ENCODE measurements at regions not wholly inside any gene's neighbourhood (a gene's known extent, or its start where the extent isn't known, plus 50 kb on each side); places are given as distances from the start of the nearest gene placed in this dataset.

DNA sequence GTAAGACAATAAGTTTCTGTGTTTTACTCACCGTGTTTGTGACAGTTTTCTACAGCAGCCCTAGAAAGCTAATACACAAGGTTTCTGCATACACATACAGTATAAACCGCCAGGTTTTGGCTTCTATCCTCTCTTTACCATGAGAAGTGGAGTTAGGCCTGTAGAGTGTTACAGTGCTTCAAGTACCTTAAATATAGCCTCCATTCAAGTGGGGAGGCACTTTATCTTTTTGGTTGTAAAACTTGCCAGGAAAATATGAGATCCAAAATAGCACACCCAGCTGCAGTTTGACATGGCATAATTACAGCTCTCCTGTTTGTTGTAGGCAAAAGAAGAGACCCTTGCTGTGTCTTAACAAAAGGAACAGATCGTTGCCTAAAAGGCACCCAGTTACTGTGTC, 90.3 kb upstream of the PTPN3 start:
- Mint-ChIP-seq H3K4me1 (no peaks in the 10 kb centered on the region), H3K4me3 (no peak overlapping the region), H3K36me3 (no peaks in the 10 kb centered on the region), H3K27ac (no peak overlapping the region), H3K9me3 (peaks cover 15% of the 10 kb centered on the region), H3K27me3 (ENCODE audit: insufficient read depth, low read depth) (peaks cover 4% of the 10 kb centered on the region)
- H2AFZ ChIP-seq (replicated peaks) = no peak overlapping the region
- DNase-seq (ENCODE audit: low spot score) = no peak
- H4K20me1 ChIP-seq (ENCODE audit: low read depth) = no peaks in the 10 kb centered on the region
- H3K27me3 ChIP-seq = no peaks in the 10 kb centered on the region
- no peaks in the 10 kb centered on the region for H3K79me2 ChIP-seq (ENCODE audit: low read depth)
- no peak overlapping the region for H3K4me3 ChIP-seq
- no peak for TF ChIP-seq EZH2 (IDR thresholded peaks at IDR 0.05)
- TF ChIP-seq, protein P1, sequence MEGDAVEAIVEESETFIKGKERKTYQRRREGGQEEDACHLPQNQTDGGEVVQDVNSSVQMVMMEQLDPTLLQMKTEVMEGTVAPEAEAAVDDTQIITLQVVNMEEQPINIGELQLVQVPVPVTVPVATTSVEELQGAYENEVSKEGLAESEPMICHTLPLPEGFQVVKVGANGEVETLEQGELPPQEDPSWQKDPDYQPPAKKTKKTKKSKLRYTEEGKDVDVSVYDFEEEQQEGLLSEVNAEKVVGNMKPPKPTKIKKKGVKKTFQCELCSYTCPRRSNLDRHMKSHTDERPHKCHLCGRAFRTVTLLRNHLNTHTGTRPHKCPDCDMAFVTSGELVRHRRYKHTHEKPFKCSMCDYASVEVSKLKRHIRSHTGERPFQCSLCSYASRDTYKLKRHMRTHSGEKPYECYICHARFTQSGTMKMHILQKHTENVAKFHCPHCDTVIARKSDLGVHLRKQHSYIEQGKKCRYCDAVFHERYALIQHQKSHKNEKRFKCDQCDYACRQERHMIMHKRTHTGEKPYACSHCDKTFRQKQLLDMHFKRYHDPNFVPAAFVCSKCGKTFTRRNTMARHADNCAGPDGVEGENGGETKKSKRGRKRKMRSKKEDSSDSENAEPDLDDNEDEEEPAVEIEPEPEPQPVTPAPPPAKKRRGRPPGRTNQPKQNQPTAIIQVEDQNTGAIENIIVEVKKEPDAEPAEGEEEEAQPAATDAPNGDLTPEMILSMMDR (IDR thresholded peaks at IDR 0.05) = no peak
- no peak for TF ChIP-seq EZH2phosphoT487 (IDR thresholded peaks at IDR 0.05)
- no peak overlapping the region for H3K9ac ChIP-seq
- H3K36me3 ChIP-seq = no peaks in the 10 kb centered on the region
- no peak overlapping the region for H3K4me2 ChIP-seq
- H3K27ac ChIP-seq = no peak overlapping the region
- H3K4me1 ChIP-seq = no peaks in the 10 kb centered on the region
- H3F3A ChIP-seq (ENCODE audit: low read depth) = no peaks in the 10 kb centered on the region
- no peaks in the 10 kb centered on the region for H3K9me3 ChIP-seq (ENCODE audit: low read depth)

DNA sequence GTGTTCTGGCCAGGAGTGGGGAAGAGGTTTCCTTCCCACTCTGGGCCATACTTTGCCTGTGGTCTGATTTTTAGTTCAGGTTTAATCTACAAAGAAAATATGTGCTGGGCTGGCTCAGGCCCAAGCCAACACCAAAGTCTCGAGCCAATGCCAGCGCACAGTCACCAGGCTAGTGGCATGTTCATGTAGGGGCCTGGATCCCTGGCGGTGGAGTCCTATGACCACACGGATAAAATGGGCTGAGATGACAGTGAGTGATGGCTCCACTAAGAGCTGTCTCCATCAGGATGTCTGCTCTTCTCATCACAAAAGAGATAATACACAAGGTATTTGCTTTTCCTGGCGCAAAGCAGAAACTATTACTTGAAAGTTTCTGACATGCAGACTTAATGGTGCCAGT, 92.9 kb upstream of the PTPN3 start:
- no peaks in the 10 kb centered on the region for H4K20me1 ChIP-seq (ENCODE audit: low read depth)
- no peaks in the 10 kb centered on the region for H3K9me3 ChIP-seq (ENCODE audit: low read depth)
- no peak for TF ChIP-seq EZH2phosphoT487 (IDR thresholded peaks at IDR 0.05)
- no peak for DNase-seq (ENCODE audit: low spot score)
- H3K79me2 ChIP-seq (ENCODE audit: low read depth) = no peaks in the 10 kb centered on the region
- no peaks in the 10 kb centered on the region for H3F3A ChIP-seq (ENCODE audit: low read depth)
- H3K27me3 Mint-ChIP-seq (ENCODE audit: insufficient read depth, low read depth) = peaks cover 3% of the 10 kb centered on the region
- H3K4me1 Mint-ChIP-seq = no peaks in the 10 kb centered on the region
- no peaks in the 10 kb centered on the region for H3K4me1 ChIP-seq
- no peak overlapping the region for H3K9ac ChIP-seq
- H3K4me3 Mint-ChIP-seq = no peak overlapping the region
- no peak overlapping the region for H3K4me2 ChIP-seq
- H3K4me3 ChIP-seq = no peak overlapping the region
- H3K27ac ChIP-seq = no peak overlapping the region
- H3K27ac Mint-ChIP-seq = peak overlapping the region; percentile 29
- H3K36me3 ChIP-seq = no peaks in the 10 kb centered on the region
- H3K9me3 Mint-ChIP-seq = peaks cover 15% of the 10 kb centered on the region
- no peak overlapping the region for H2AFZ ChIP-seq (replicated peaks)
- no peaks in the 10 kb centered on the region for H3K27me3 ChIP-seq
- no peaks in the 10 kb centered on the region for H3K36me3 Mint-ChIP-seq

DNA sequence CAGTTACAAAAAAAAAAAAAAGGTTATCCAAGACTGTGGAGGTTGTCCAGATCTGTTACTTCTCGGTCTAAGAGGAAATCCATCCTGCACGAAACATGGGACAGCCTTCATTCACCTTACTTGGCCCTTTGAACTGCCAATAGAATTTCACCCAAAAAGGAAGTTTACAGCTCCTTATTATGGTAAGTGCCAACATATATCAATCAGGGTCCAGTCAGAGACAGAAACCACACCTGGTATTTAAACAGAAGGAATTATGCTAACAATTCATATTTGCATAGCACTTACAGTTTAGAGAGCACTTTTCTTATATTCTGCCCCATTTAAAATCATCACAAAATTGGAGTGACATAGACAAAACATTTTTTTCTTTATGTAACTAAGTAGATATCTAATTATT, 93.6 kb upstream of the PTPN3 start:
- H3K27ac ChIP-seq = no peak overlapping the region
- H3K27me3 ChIP-seq = no peaks in the 10 kb centered on the region
- TF ChIP-seq EZH2 (IDR thresholded peaks at IDR 0.05) (no peak), EZH2phosphoT487 (IDR thresholded peaks at IDR 0.05) (no peak)
- TF ChIP-seq, protein P1 (IDR thresholded peaks at IDR 0.05) = no peak
- no peaks in the 10 kb centered on the region for H4K20me1 ChIP-seq (ENCODE audit: low read depth)
- H3K9ac ChIP-seq = no peak overlapping the region
- Mint-ChIP-seq H3K9me3 (peaks cover 15% of the 10 kb centered on the region), H3K27ac (no peak overlapping the region), H3K4me1 (no peaks in the 10 kb centered on the region), H3K36me3 (no peaks in the 10 kb centered on the region), H3K4me3 (no peak overlapping the region), H3K27me3 (ENCODE audit: insufficient read depth, low read depth) (peaks cover 3% of the 10 kb centered on the region)
- no peak overlapping the region for H3K4me3 ChIP-seq
- H3K4me2 ChIP-seq = no peak overlapping the region
- no peaks in the 10 kb centered on the region for H3F3A ChIP-seq (ENCODE audit: low read depth)
- no peaks in the 10 kb centered on the region for H3K36me3 ChIP-seq
- H3K79me2 ChIP-seq (ENCODE audit: low read depth) = no peaks in the 10 kb centered on the region
- H3K4me1 ChIP-seq = no peaks in the 10 kb centered on the region
- no peaks in the 10 kb centered on the region for H3K9me3 ChIP-seq (ENCODE audit: low read depth)
- DNase-seq (ENCODE audit: low spot score) = no peak
- H2AFZ ChIP-seq (replicated peaks) = no peak overlapping the region

DNA sequence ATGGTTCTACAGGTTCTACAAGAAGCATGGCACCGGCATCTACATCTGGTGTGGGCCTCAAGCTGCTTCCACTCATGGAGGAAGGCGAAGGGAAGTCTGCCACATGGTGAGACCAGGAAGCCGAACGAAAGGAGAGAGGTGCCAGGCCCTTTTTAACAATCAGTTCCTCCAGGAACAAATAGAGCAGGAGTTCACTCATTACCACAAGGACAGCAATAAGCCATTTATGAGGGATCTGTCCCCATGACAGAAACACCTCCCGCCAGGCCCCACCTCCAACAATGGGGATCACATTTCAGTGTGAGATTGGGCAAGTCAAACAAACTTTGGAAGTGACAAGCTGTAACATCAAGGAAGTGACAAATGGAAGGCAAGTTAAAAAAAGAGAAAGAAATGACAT, 95.5 kb upstream of the PTPN3 start:
- Mint-ChIP-seq H3K36me3 (no peaks in the 10 kb centered on the region), H3K9me3 (peaks cover 15% of the 10 kb centered on the region), H3K27me3 (ENCODE audit: insufficient read depth, low read depth) (peaks cover 3% of the 10 kb centered on the region), H3K27ac (no peak overlapping the region), H3K4me1 (no peaks in the 10 kb centered on the region), H3K4me3 (no peak overlapping the region)
- Histone ChIP-seq H3K9me3 (ENCODE audit: low read depth) (no peaks in the 10 kb centered on the region), H4K20me1 (ENCODE audit: low read depth) (no peaks in the 10 kb centered on the region), H3K4me2 (no peak overlapping the region), H3K4me3 (no peak overlapping the region), H2AFZ (replicated peaks) (no peak overlapping the region), H3K27ac (no peak overlapping the region), H3K79me2 (ENCODE audit: low read depth) (no peaks in the 10 kb centered on the region), H3F3A (ENCODE audit: low read depth) (no peaks in the 10 kb centered on the region), H3K4me1 (no peaks in the 10 kb centered on the region), H3K9ac (no peak overlapping the region), H3K36me3 (no peaks in the 10 kb centered on the region), H3K27me3 (no peaks in the 10 kb centered on the region)
- no peak for DNase-seq (ENCODE audit: low spot score)
- no peak for TF ChIP-seq EZH2 (IDR thresholded peaks at IDR 0.05)
- TF ChIP-seq, protein P1 (IDR thresholded peaks at IDR 0.05) = no peak

Measured in neural progenitor cell (in vitro differentiated cells).